Effector memory CD8-positive, alpha-beta T cell (primary cell): ENCODE measurements at regions not wholly inside any gene's neighbourhood (a gene's known extent, or its start where the extent isn't known, plus 50 kb on each side); places are given as distances from the start of the nearest gene placed in this dataset.

Experiments
- ATAC-seq: fragments of 150-1000 bp; cut with Tn5 transposase; replicated peaks from 2 replicates; pipeline ENCODE4 v1.10.0; 2021; ENCODE audit warnings: mild to moderate bottlenecking, moderate library complexity
- DNase-seq, 3 experiments: peaks; one replicate each; pipeline ENCODE4 v3.0.0; 2021
- H3K27ac Mint-ChIP-seq, 2 donors: one replicate each; pipeline ENCODE4 v1.8.0; 2022; ENCODE audit warnings: mild to moderate bottlenecking in 2 of 2, mixed read lengths in 2 of 2, moderate library complexity in 2 of 2
- H3K27me3 Mint-ChIP-seq, 2 donors: one replicate each; pipeline ENCODE4 v1.8.0; 2022; ENCODE audit warnings: mixed read lengths in 2 of 2
- H3K36me3 Mint-ChIP-seq: one replicate; pipeline ENCODE4 v1.8.0; 2022; ENCODE audit warnings: mild to moderate bottlenecking, moderate library complexity, mixed read lengths; ENCODE audit not compliant: insufficient read depth
- H3K4me1 Mint-ChIP-seq, 2 donors: one replicate each; pipeline ENCODE4 v1.8.0; 2022; ENCODE audit warnings: low read depth in 2 of 2, mixed read lengths in 2 of 2
- H3K4me3 Mint-ChIP-seq, 2 donors: one replicate each; pipeline ENCODE4 v1.8.0; 2022; ENCODE audit warnings: mild to moderate bottlenecking in 2 of 2, mixed read lengths in 2 of 2, moderate library complexity in 2 of 2
- H3K9me3 Mint-ChIP-seq, 2 donors: one replicate each; pipeline ENCODE4 v1.8.0; 2022; ENCODE audit warnings: mixed read lengths in 2 of 2

GRCh38 chr17:5786510-5786875 lies 202.2 kb upstream of the NLRP1 start:
- ATAC-seq (no peak), DNase-seq (no peak)
- H3K36me3 Mint-ChIP-seq, result no peaks in the 10 kb centered on the region
- H3K27me3 Mint-ChIP-seq, result peaks cover 40 to 73% of the 10 kb centered on the region in 2 donors
- no peaks in the 10 kb centered on the region for H3K9me3 Mint-ChIP-seq
- H3K4me1 Mint-ChIP-seq, result no peaks in the 10 kb centered on the region
- no peak overlapping the region for H3K27ac Mint-ChIP-seq
- H3K4me3 Mint-ChIP-seq, result no peak overlapping the region

GRCh38 chr17:5788266-5788900 lies 204.1 kb upstream of the NLRP1 start:
- Mint-ChIP-seq H3K9me3 (peaks cover 3 to 7% of the 10 kb centered on the region in 2 donors), H3K36me3 (no peaks in the 10 kb centered on the region), H3K27ac (no peak overlapping the region), H3K4me1 (no peaks in the 10 kb centered on the region), H3K27me3 (peaks cover 46 to 87% of the 10 kb centered on the region in 2 donors), H3K4me3 (no peak overlapping the region)
- ATAC-seq (no peak), DNase-seq (no peak)

DNA sequence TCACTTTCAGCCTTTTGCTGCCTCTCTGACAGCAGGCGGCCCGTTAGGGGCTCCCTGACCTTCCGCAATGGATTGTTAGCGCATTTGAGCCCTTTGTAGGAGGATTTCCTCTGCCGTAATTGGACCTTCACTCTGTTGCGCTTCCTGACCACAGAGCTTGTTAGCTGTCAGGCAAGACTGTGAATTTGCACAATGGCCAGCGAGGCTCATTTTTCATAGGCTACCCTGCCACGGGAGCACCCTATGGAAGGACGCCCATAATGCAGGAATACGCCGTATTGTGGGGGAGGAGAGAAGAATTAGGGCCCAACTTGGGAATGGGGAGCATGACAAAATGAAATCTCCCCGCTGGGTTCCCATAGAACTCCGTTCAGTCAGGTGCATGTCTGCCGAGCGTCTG lies 205.2 kb upstream of the NLRP1 start:
- Mint-ChIP-seq H3K4me3 (no peak overlapping the region), H3K36me3 (no peaks in the 10 kb centered on the region), H3K9me3 (peaks cover 3 to 7% of the 10 kb centered on the region in 2 donors), H3K27ac (no peak overlapping the region), H3K27me3 (peaks cover 46 to 88% of the 10 kb centered on the region in 2 donors), H3K4me1 (no peaks in the 10 kb centered on the region)
- ATAC-seq, result no peak
- DNase-seq, result no peak

- H3K4me1 Mint-ChIP-seq, result no peaks in the 10 kb centered on the region
- peaks cover 51 to 82% of the 10 kb centered on the region in 2 donors for H3K27me3 Mint-ChIP-seq
- H3K27ac Mint-ChIP-seq, result no peak overlapping the region
- H3K9me3 Mint-ChIP-seq, result peaks cover 3 to 7% of the 10 kb centered on the region in 2 donors
- no peaks in the 10 kb centered on the region for H3K36me3 Mint-ChIP-seq
- ATAC-seq (no peak), DNase-seq (no peak)
- no peak overlapping the region for H3K4me3 Mint-ChIP-seq
Measured at GRCh38 chr17:5793157-5793556, 208.8 kb upstream of the NLRP1 start.

DNA sequence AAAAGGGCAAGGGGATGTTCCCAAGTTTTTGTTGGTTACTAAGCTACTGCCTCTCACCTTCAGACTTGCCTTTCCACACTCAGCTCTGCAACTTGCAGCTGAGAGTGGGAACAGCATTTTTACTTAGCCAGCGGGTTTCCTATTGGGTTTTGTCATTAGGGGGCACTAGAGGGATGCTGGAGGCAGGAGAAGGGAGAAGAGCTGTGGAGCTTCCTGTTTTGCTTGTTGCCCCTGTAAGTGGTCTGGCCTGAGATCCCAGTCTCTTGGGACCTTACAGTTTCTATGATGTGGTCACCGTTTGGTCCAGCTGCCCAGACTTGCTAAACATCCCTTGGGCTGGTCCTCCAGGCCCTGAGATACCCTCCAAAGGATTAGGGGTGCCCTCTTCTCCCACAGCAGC lies 209.6 kb upstream of the NLRP1 start:
- H3K4me3 Mint-ChIP-seq, result no peak overlapping the region
- H3K36me3 Mint-ChIP-seq, result no peaks in the 10 kb centered on the region
- peaks cover 3 to 7% of the 10 kb centered on the region in 2 donors for H3K9me3 Mint-ChIP-seq
- peaks cover 47 to 83% of the 10 kb centered on the region in 2 donors for H3K27me3 Mint-ChIP-seq
- H3K27ac Mint-ChIP-seq, result no peak overlapping the region
- DNase-seq, result no peak
- ATAC-seq, result no peak
- H3K4me1 Mint-ChIP-seq, result no peaks in the 10 kb centered on the region

GRCh38 chr17:5794385-5794784 lies 210.1 kb upstream of the NLRP1 start:
- H3K9me3 Mint-ChIP-seq, result peaks cover 3 to 7% of the 10 kb centered on the region in 2 donors
- H3K36me3 Mint-ChIP-seq, result no peaks in the 10 kb centered on the region
- no peak for DNase-seq
- no peaks in the 10 kb centered on the region for H3K4me1 Mint-ChIP-seq
- ATAC-seq, result no peak
- no peak overlapping the region for H3K4me3 Mint-ChIP-seq
- no peak overlapping the region for H3K27ac Mint-ChIP-seq
- H3K27me3 Mint-ChIP-seq, result peaks cover 50 to 85% of the 10 kb centered on the region in 2 donors

GRCh38 chr17:5794881-5795506 lies 210.7 kb upstream of the NLRP1 start:
- Mint-ChIP-seq H3K4me1 (no peaks in the 10 kb centered on the region), H3K4me3 (no peak overlapping the region), H3K36me3 (no peaks in the 10 kb centered on the region), H3K27me3 (peaks cover 49 to 85% of the 10 kb centered on the region in 2 donors), H3K9me3 (peaks cover 3 to 7% of the 10 kb centered on the region in 2 donors), H3K27ac (no peak overlapping the region)
- DNase-seq, result no peak
- ATAC-seq, result no peak

- Mint-ChIP-seq H3K9me3 (peaks cover 3 to 6% of the 10 kb centered on the region in 2 donors), H3K36me3 (no peaks in the 10 kb centered on the region), H3K27ac (no peak overlapping the region), H3K4me1 (no peaks in the 10 kb centered on the region), H3K4me3 (no peak overlapping the region), H3K27me3 (peaks cover 38 to 76% of the 10 kb centered on the region in 2 donors)
- no peak for ATAC-seq
- no peak for DNase-seq
Measured at GRCh38 chr17:5797447-5798050, 213.2 kb upstream of the NLRP1 start.

GRCh38 chr17:5798094-5798493 lies 213.8 kb upstream of the NLRP1 start:
- no peaks in the 10 kb centered on the region for H3K4me1 Mint-ChIP-seq
- H3K27ac Mint-ChIP-seq, result no peak overlapping the region
- no peak overlapping the region for H3K4me3 Mint-ChIP-seq
- H3K9me3 Mint-ChIP-seq, result peaks cover 0 to under 1% of the 10 kb centered on the region in 2 donors
- H3K36me3 Mint-ChIP-seq, result no peaks in the 10 kb centered on the region
- H3K27me3 Mint-ChIP-seq, result peaks cover 38 to 76% of the 10 kb centered on the region in 2 donors
- DNase-seq (no peak), ATAC-seq (no peak)

DNA sequence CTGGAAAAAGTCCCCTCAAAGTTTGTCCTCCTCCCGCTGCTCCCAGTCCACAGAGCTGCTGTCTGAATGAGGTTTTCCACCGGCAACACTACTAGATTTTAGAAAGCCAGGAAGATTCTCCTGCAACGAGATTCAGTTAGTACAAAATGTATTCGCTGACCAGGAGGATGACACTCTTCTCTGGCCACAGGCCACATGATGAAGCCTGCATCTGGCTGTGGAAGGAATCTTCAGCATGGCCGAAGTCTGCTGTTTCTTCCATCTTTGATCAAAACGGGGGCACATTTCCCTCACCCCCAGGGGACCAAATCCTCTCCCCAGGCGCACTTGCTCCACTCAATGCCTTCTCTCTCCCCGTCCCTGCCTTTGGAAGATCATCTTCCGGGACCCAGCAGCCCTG lies 215.8 kb upstream of the NLRP1 start:
- H3K9me3 Mint-ChIP-seq, result peaks cover 0 to 8% of the 10 kb centered on the region in 2 donors
- peaks cover 56 to 84% of the 10 kb centered on the region in 2 donors for H3K27me3 Mint-ChIP-seq
- no peaks in the 10 kb centered on the region for H3K4me1 Mint-ChIP-seq
- no peak overlapping the region for H3K4me3 Mint-ChIP-seq
- no peak overlapping the region for H3K27ac Mint-ChIP-seq
- no peak for ATAC-seq
- H3K36me3 Mint-ChIP-seq, result no peaks in the 10 kb centered on the region
- DNase-seq, result no peak

- DNase-seq, result no peak
- Mint-ChIP-seq H3K9me3 (peaks cover 0 to 8% of the 10 kb centered on the region in 2 donors), H3K4me3 (no peak overlapping the region), H3K27ac (no peak overlapping the region), H3K4me1 (no peaks in the 10 kb centered on the region), H3K27me3 (peaks cover 57 to 84% of the 10 kb centered on the region in 2 donors), H3K36me3 (no peaks in the 10 kb centered on the region)
- no peak for ATAC-seq
Measured at GRCh38 chr17:5800646-5801045, 216.3 kb upstream of the NLRP1 start.

DNA sequence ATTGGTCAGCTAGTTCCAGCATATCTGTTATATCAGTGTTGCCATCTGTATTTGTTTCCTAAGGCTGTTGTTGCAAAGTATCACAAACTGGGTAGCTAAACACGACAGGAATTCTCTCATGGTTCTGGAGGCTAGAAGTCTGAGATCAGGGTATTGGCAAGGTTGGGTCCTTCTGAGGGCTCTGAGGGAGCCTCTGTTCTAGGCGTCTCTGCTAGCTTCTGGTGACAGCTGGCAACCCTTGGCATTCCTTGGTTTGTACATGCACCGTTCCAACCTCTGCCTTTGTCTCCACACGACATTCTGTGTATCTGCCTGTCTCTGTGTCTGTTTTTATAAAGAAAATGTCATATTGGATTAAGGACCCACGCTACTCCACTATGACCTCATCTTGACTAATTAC lies 219.9 kb upstream of the NLRP1 start:
- peaks cover 53 to 78% of the 10 kb centered on the region in 2 donors for H3K27me3 Mint-ChIP-seq
- no peaks in the 10 kb centered on the region for H3K36me3 Mint-ChIP-seq
- H3K9me3 Mint-ChIP-seq, result peaks cover 0 to 8% of the 10 kb centered on the region in 2 donors
- H3K4me3 Mint-ChIP-seq, result no peak overlapping the region
- DNase-seq (no peak), ATAC-seq (no peak)
- no peaks in the 10 kb centered on the region for H3K4me1 Mint-ChIP-seq
- no peak overlapping the region for H3K27ac Mint-ChIP-seq

DNA sequence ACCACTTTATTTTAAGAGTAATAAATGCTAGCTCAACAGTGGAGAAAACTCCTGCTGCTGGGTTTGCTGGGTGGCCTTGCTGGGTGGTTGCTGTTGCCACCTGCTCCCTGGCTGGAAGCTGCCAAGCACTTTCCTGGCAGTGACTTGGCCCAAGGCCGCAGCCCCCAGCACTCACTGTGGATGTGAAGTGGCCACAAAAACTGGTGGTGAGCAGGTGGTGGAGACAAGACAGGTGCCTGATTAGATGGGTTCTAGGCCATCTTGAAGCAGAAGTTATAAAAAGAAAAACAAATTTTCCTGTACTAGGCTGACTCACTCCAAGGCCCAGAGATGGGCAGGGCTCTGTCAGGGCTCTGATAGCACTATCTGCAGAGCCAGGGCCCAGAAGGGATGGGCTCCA lies 224.7 kb upstream of the NLRP1 start:
- Mint-ChIP-seq H3K9me3 (peaks cover 10 to 21% of the 10 kb centered on the region in 2 donors), H3K4me1 (no peaks in the 10 kb centered on the region), H3K27me3 (peaks cover 56 to 63% of the 10 kb centered on the region in 2 donors), H3K27ac (no peak overlapping the region), H3K36me3 (no peaks in the 10 kb centered on the region), H3K4me3 (no peak overlapping the region)
- ATAC-seq (no peak), DNase-seq (no peak)

DNA sequence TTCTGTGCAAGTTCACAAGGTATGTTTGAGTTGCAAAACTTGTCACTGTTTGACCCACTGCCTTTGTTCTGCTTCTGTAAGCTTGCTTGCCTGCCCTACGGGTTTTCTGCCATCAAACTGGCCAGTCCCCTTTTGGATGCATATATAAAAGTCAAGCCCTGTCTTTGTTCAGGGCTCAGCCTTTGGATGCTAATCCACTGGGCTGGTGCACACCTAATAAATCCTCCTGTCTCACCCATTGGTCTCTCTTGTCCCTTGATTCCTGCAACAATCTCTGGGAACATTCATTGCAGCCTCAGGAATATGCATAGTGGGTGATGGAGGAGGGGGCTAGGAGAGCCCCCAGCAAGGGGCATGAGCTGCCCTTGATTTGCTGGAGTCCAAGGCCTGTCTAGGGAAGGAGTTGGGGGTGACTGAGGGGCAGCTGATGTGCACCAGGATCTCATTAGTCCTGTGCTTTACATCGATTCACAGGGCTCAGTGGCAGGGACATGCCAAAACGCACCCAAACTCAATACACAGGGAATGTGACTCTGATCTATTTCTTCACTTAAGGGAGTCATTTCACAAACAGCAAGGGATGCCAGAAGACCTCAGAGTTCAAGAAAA lies 225.4 kb upstream of the NLRP1 start:
- Mint-ChIP-seq H3K4me1 (no peaks in the 10 kb centered on the region), H3K9me3 (peaks cover 10 to 21% of the 10 kb centered on the region in 2 donors), H3K36me3 (no peaks in the 10 kb centered on the region), H3K27ac (no peak overlapping the region), H3K27me3 (peaks cover 50 to 57% of the 10 kb centered on the region in 2 donors), H3K4me3 (no peak overlapping the region)
- DNase-seq (no peak), ATAC-seq (no peak)
